22Rv1 (cell line): ENCODE measurements at regions not wholly inside any gene's neighbourhood (a gene's known extent, or its start where the extent isn't known, plus 50 kb on each side); places are given as distances from the start of the nearest gene placed in this dataset.
"Not testable (repeated sequence)": the region's sequence is repeated elsewhere in the genome, so short reads cannot be mapped to it uniquely, and the experiment has no call there.

Experiments
- CTCF ChIP-seq: fragments of 450-650 bp; IDR thresholded peaks from 2 replicates; pipeline ENCODE4 v1.5.1; 2017; ENCODE audit warnings: mild to moderate bottlenecking
- ZFX ChIP-seq: fragments of 450-650 bp; IDR thresholded peaks from 2 replicates; pipeline ENCODE4 v1.6.1; 2017; ENCODE audit warnings: antibody characterized with exemption, borderline replicate concordance

- TF ChIP-seq CTCF, ZFX: not testable (repeated sequence)
These were observed 69.7 kb upstream of the CCT8L2 start for GRCh38 chr22:16662330-16662729.
